ENCODE measurements at regions not wholly inside any gene's neighbourhood (a gene's known extent, or its start where the extent isn't known, plus 50 kb on each side); places are given as distances from the start of the nearest gene placed in this dataset.
"Not testable (repeated sequence)": the region's sequence is repeated elsewhere in the genome, so short reads cannot be mapped to it uniquely, and the experiment has no call there.

DNA sequence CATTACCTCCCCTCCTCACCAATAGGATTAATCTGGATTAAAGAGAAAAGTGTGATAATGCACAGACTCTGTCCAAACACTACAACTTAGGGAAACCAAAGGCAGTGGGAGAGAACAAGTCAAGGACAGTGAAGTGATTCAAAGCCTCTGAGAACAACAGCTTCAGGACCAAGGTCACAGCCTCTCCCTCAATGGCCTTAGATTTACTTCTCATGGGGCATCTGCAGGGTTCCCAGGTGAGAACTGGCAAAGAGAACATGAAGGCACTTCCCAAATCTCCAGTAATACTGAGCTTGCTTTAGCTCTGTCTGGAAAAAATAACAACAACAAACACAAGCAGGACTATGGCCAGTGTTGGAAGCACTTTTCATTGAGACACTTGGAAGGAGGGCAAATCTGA is 99.8 kb upstream of the GOLGA6L22 start:
- intact Hi-C loops (cut with DNase I); DNase-seq: not testable (repeated sequence)

- DNase-seq; intact Hi-C loops (cut with DNase I): not testable (repeated sequence)
These were observed 99.1 kb upstream of the GOLGA6L22 start for GRCh38 chr15:22359587-22359986.

DNA sequence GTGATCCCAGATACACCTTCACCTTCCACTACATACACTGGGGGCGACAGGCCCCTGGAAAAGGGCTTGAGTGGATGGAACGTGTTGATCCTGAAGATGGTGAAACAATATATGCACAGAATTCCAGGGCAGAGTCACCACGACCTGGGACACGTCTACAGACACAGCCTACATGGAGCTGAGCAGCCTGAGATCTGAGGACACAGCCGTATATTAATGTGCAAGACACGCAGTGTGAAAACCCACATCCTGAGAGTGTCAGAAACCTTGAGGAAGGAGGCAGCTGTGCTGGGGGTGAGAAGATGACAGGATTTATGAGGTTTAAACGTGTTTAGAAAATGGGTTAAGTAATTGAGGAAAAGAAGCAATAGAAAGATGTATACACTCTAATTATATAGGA is 98.0 kb upstream of the GOLGA6L22 start:
- intact Hi-C loops (cut with DNase I) = not testable (repeated sequence)
- peak in 1 of 42 donors; percentile 15 for DNase-seq

DNA sequence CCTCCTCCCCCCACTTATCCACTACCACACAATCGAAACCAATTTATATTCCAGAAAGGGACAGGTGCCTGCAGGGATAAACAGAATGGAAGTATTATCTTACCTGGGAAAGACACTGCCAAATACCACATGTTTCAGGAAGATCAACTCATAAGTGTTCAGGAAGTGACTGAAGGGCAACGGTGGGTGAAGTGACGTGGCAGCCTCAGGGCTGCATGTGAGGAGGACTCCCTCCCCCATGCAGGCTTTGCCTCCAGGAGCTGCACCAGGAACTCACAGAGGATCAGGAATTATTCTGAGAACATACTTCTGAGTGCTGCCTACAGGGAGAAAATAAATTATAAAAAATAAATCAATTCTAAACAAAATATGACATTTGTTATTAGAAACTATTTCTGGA is 96.2 kb upstream of the GOLGA6L22 start:
- intact Hi-C loops (cut with DNase I); DNase-seq: not testable (repeated sequence)

GRCh38 chr15:22371246-22371834 is 87.4 kb upstream of the GOLGA6L22 start:
- intact Hi-C loops (cut with DNase I) = not testable (repeated sequence)
- peak in 1 of 42 donors; percentile 22 for DNase-seq

DNA sequence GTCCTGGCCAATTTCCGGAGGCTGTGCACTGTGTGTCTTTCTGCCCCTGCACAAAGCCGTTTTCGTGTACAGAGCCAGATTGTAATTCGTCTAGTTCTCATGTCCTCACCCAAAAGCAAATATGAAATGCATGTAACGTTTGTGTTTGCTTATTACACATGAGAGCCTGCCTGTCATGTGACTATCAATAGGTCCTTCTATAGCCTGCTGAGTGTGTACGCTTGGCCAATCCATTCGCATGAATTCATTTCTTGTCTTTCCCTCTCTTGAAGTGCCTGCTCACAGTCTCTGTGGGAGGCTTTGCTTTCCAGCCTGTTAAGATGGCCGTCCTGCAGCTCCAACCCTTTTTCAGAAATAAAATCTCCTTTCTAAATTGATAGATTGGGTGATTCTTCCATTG is 84.2 kb upstream of the GOLGA6L22 start:
- intact Hi-C loops (cut with DNase I); DNase-seq: not testable (repeated sequence)

DNA sequence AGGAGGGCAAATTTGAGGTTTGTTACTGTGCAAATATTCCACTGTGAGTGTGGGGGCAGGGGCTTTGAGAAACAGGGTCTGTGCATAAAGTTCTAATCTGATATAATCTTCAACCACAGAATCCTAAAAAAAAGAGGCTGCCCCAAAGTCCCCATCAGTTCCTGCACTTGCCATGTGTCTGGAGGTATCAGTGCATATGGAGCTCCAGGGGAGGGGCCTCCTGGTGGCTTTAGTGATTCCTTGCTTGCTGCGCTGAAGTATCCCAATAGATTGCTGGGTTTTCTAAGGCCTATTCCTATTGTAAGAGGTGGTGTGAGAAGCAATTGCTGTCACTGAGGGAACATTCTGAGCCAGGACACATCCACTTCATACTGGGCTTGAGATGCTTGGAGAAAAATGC is 82.9 kb upstream of the GOLGA6L22 start:
- intact Hi-C loops (cut with DNase I); DNase-seq: not testable (repeated sequence)

DNA sequence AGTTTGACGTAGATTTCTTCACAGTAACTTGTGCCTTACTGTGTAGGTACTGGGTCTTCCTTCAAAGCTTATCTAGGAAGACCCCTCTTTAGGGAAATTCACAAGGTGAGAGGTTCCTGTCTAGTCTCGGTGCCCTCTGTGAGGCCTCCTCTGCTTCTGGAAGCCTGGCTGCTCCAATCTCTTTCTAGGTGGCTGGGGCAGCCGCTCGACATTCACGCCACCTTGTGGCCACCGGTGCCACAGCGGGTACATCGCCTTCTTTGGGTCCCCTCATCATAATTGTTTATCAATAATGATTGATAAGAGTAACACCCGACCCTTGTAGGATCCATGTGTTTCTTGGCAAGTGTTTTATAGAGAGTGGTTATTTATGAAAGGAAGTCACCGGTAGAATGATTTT is 80.8 kb upstream of the GOLGA6L22 start:
- intact Hi-C loops (cut with DNase I); DNase-seq: not testable (repeated sequence)

DNA sequence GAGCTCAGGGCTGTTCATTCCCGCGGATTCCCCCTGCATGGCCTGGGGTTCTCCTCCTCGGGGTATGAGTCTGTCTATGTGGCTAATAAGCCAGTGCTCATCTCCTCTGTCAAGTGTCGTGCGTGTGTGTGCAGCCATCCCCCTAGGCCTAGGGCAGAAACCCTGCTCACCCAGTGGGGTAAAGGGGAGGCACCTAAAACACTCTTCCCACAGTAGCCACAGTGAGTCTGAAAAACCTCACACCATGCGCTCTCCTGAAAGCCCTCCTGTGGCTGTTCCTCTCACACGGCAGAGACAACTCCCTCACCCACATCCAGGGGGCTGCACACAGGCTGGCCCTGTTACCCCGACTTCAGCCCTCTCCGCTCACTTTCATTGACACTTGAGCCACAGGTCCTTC is 71.0 kb upstream of the GOLGA6L22 start:
- DNase-seq; intact Hi-C loops (cut with DNase I): not testable (repeated sequence)

DNA sequence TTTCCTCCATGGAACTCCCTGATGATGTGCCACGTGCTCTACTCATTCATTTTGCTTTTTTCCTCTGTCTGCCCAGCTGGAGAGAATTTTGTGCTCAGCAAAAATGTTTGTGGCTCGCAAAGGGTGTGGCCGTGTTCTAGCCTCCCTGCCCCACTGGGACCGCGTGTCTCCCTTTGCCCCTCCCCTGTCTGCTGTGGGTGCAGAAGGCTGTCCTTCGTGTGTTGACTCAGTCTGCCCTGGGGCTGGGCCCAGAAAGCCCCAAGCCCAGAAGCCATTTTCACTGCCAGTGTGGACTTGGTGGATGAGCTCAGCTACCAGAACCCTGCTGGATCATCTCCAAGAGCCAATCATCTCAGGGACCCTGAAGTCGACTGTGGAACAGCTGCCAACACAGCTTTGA is 70.3 kb upstream of the GOLGA6L22 start:
- intact Hi-C loops (cut with DNase I); DNase-seq: not testable (repeated sequence)

GRCh38 chr15:22401207-22401606 is 57.5 kb upstream of the GOLGA6L22 start:
- DNase-seq = peak in 1 of 42 donors; percentile 10
- intact Hi-C loops (cut with DNase I) = not testable (repeated sequence)

DNA sequence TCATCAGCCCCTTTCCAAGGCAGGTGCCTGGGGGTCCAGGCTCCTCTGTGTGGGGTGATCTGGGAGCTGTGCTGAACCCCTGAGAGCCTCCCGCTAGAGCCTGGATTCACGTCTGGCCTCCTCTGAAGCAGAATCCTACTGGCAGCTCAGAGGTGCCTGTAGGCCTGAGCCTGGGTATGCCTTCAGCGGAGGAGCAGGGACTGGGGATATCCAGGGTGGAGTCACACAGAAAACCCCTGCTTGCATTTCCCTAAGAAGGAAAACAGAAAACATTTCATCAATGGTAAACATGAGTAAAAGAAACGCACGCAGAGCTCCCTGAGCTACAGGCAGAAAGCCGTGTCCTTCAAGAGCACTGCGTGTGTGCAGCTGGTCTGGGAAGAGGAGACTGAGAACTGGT is 57.0 kb upstream of the GOLGA6L22 start:
- intact Hi-C loops (cut with DNase I) = not testable (repeated sequence)
- peak in 1 of 42 donors; percentile 11 for DNase-seq

DNA sequence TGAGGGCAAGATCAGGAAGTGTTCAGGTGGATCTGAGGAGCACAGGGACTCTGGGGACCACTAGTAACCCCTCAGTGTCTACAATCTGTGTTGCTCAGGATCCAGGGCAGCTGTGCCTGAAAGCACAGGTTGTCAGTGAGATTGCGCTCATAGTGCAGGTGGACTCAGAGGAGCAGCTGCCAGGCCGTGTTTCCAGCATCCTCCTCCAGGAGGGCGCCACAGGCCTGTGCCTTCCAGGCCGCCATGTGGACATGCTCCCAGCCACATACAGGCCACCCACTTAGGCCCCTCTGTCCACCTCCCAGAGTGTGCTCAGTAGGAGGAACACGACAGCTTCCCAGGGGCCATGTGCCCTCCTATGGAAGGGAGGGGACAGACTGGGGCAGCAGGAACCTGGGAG is 52.9 kb upstream of the GOLGA6L22 start:
- intact Hi-C loops (cut with DNase I); DNase-seq: not testable (repeated sequence)
